ENCODE measurements at regions not wholly inside any gene's neighbourhood (a gene's known extent, or its start where the extent isn't known, plus 50 kb on each side); places are given as distances from the start of the nearest gene placed in this dataset.

GRCh38 chr7:113446791-113447190 lies 328.4 kb upstream of the SMIM30 start:
- no peak for TF ChIP-seq CTCF (IDR thresholded peaks at IDR 0.05; ENCODE audit: borderline replicate concordance, extremely low read depth, low read length, poor library complexity, severe bottlenecking)
- no peak for TF ChIP-seq EZH2 (IDR thresholded peaks at IDR 0.05; ENCODE audit: borderline replicate concordance, low read depth, low read length, severe bottlenecking)
- Histone ChIP-seq H2AFZ (ENCODE audit: low read depth, low read length) (no peak overlapping the region), H3K4me3 (ENCODE audit: low read depth in 1 of 2, low read length in 2 of 2) (no peak overlapping the region), H3K9me3 (ENCODE audit: insufficient read depth, low read length, severe bottlenecking) (no peaks in the 10 kb centered on the region), H4K20me1 (ENCODE audit: insufficient read depth, low read length) (no peaks in the 10 kb centered on the region), H3K79me2 (ENCODE audit: insufficient read depth, low read length) (no peaks in the 10 kb centered on the region), H3K36me3 (ENCODE audit: insufficient read depth, low read length) (no peaks in the 10 kb centered on the region), H3K4me1 (ENCODE audit: insufficient read depth, low read length) (no peaks in the 10 kb centered on the region), H3K27me3 (ENCODE audit: insufficient read depth, low read length, poor library complexity) (no peaks in the 10 kb centered on the region), H3K4me2 (ENCODE audit: insufficient read depth, low read length) (no peak overlapping the region), H3K9ac (ENCODE audit: low read depth, low read length) (no peak overlapping the region), H3K27ac (ENCODE audit: low read length) (no peak overlapping the region)
- ATAC-seq (ENCODE audit: insufficient read depth, low read depth) (no peak), DNase-seq (no peak)

GRCh38 chr7:113446391-113446790 lies 328.0 kb upstream of the SMIM30 start:
- DNase-seq (no peak), ATAC-seq (ENCODE audit: insufficient read depth, low read depth) (no peak)
- H3K79me2 ChIP-seq (ENCODE audit: insufficient read depth, low read length) = no peaks in the 10 kb centered on the region
- H3K27ac ChIP-seq (ENCODE audit: low read length) = no peak overlapping the region
- H3K36me3 ChIP-seq (ENCODE audit: insufficient read depth, low read length) = no peaks in the 10 kb centered on the region
- no peak for TF ChIP-seq CTCF (IDR thresholded peaks at IDR 0.05; ENCODE audit: borderline replicate concordance, extremely low read depth, low read length, poor library complexity, severe bottlenecking)
- TF ChIP-seq EZH2 (IDR thresholded peaks at IDR 0.05; ENCODE audit: borderline replicate concordance, low read depth, low read length, severe bottlenecking) = no peak
- no peaks in the 10 kb centered on the region for H3K9me3 ChIP-seq (ENCODE audit: insufficient read depth, low read length, severe bottlenecking)
- no peak overlapping the region for H3K4me2 ChIP-seq (ENCODE audit: insufficient read depth, low read length)
- H3K4me1 ChIP-seq (ENCODE audit: insufficient read depth, low read length) = no peaks in the 10 kb centered on the region
- H3K4me3 ChIP-seq (ENCODE audit: low read depth in 1 of 2, low read length in 2 of 2) = no peak overlapping the region
- no peak overlapping the region for H2AFZ ChIP-seq (ENCODE audit: low read depth, low read length)
- H3K27me3 ChIP-seq (ENCODE audit: insufficient read depth, low read length, poor library complexity) = no peaks in the 10 kb centered on the region
- no peaks in the 10 kb centered on the region for H4K20me1 ChIP-seq (ENCODE audit: insufficient read depth, low read length)
- H3K9ac ChIP-seq (ENCODE audit: low read depth, low read length) = no peak overlapping the region

GRCh38 chr7:113444261-113444660 lies 325.9 kb upstream of the SMIM30 start:
- Histone ChIP-seq H4K20me1 (ENCODE audit: insufficient read depth, low read length) (no peaks in the 10 kb centered on the region), H3K27me3 (ENCODE audit: insufficient read depth, low read length, poor library complexity) (no peaks in the 10 kb centered on the region), H2AFZ (ENCODE audit: low read depth, low read length) (no peak overlapping the region), H3K4me3 (ENCODE audit: low read depth in 1 of 2, low read length in 2 of 2) (no peak overlapping the region), H3K79me2 (ENCODE audit: insufficient read depth, low read length) (no peaks in the 10 kb centered on the region), H3K4me2 (ENCODE audit: insufficient read depth, low read length) (no peak overlapping the region), H3K4me1 (ENCODE audit: insufficient read depth, low read length) (no peaks in the 10 kb centered on the region), H3K9ac (ENCODE audit: low read depth, low read length) (no peak overlapping the region), H3K27ac (ENCODE audit: low read length) (no peak overlapping the region), H3K9me3 (ENCODE audit: insufficient read depth, low read length, severe bottlenecking) (no peaks in the 10 kb centered on the region), H3K36me3 (ENCODE audit: insufficient read depth, low read length) (no peaks in the 10 kb centered on the region)
- ATAC-seq (ENCODE audit: insufficient read depth, low read depth) = no peak
- DNase-seq = no peak
- TF ChIP-seq EZH2 (IDR thresholded peaks at IDR 0.05; ENCODE audit: borderline replicate concordance, low read depth, low read length, severe bottlenecking) = no peak
- no peak for TF ChIP-seq CTCF (IDR thresholded peaks at IDR 0.05; ENCODE audit: borderline replicate concordance, extremely low read depth, low read length, poor library complexity, severe bottlenecking)

GRCh38 chr7:113440173-113440572 lies 321.8 kb upstream of the SMIM30 start:
- H3K27ac ChIP-seq (ENCODE audit: low read length) = no peak overlapping the region
- DNase-seq = no peak
- H3K27me3 ChIP-seq (ENCODE audit: insufficient read depth, low read length, poor library complexity) = no peaks in the 10 kb centered on the region
- TF ChIP-seq EZH2 (IDR thresholded peaks at IDR 0.05; ENCODE audit: borderline replicate concordance, low read depth, low read length, severe bottlenecking) (no peak), CTCF (IDR thresholded peaks at IDR 0.05; ENCODE audit: borderline replicate concordance, extremely low read depth, low read length, poor library complexity, severe bottlenecking) (no peak)
- H3K9me3 ChIP-seq (ENCODE audit: insufficient read depth, low read length, severe bottlenecking) = no peaks in the 10 kb centered on the region
- ATAC-seq (ENCODE audit: insufficient read depth, low read depth) = no peak
- H3K79me2 ChIP-seq (ENCODE audit: insufficient read depth, low read length) = no peaks in the 10 kb centered on the region
- no peak overlapping the region for H3K4me3 ChIP-seq (ENCODE audit: low read depth in 1 of 2, low read length in 2 of 2)
- H3K4me2 ChIP-seq (ENCODE audit: insufficient read depth, low read length) = no peak overlapping the region
- H3K9ac ChIP-seq (ENCODE audit: low read depth, low read length) = no peak overlapping the region
- no peaks in the 10 kb centered on the region for H4K20me1 ChIP-seq (ENCODE audit: insufficient read depth, low read length)
- no peaks in the 10 kb centered on the region for H3K36me3 ChIP-seq (ENCODE audit: insufficient read depth, low read length)
- H3K4me1 ChIP-seq (ENCODE audit: insufficient read depth, low read length) = no peaks in the 10 kb centered on the region
- H2AFZ ChIP-seq (ENCODE audit: low read depth, low read length) = no peak overlapping the region

Measured in DND-41 (cell line).